ENCODE measurements at regions not wholly inside any gene's neighbourhood (a gene's known extent, or its start where the extent isn't known, plus 50 kb on each side); places are given as distances from the start of the nearest gene placed in this dataset.

GRCh38 chr14:98622208-98623051, 649.6 kb downstream of the BCL11B start:
- DNase-seq, result no peak
- H3K79me2 ChIP-seq (ENCODE audit: insufficient read depth), result no peaks in the 10 kb centered on the region

GRCh38 chr14:98623788-98624415, 648.1 kb downstream of the BCL11B start:
- no peaks in the 10 kb centered on the region for H3K4me1 ChIP-seq (ENCODE audit: insufficient read depth)
- no peaks in the 10 kb centered on the region for H3K27me3 ChIP-seq (replicated peaks; ENCODE audit: insufficient read depth)
- H3K4me3 ChIP-seq, result no peak overlapping the region
- no peaks in the 10 kb centered on the region for H3K79me2 ChIP-seq (ENCODE audit: insufficient read depth)
- no peaks in the 10 kb centered on the region for H3K36me3 ChIP-seq (ENCODE audit: low read depth)
- no peak for DNase-seq
- in situ Hi-C loops (cut with MboI), result no loop called here
- H3K27ac ChIP-seq, result no peak overlapping the region
- TF ChIP-seq EZH2phosphoT487 (IDR thresholded peaks at IDR 0.05; ENCODE audit: insufficient read depth, low read depth) (no peak), EZH2 (IDR thresholded peaks at IDR 0.05; ENCODE audit: insufficient read depth, poor library complexity, severe bottlenecking) (no peak)
- H3K4me2 ChIP-seq (ENCODE audit: unreplicated experiment), result no peak overlapping the region
- H3K9me3 ChIP-seq (ENCODE audit: low read depth), result no peaks in the 10 kb centered on the region
- H3K9ac ChIP-seq, result no peak overlapping the region
- no peaks in the 10 kb centered on the region for H3F3A ChIP-seq (ENCODE audit: insufficient read depth)
- no peaks in the 10 kb centered on the region for H4K20me1 ChIP-seq (ENCODE audit: insufficient read depth)
- WGBS, 2 experiments (ENCODE audit: low coverage in 1 of 2, low lambda C conversion rate in 2 of 2, missing lambda C conversion rate in 2 of 2), result 78 to 82% methylated on average over 14 of the region's 14 CpGs
- no peaks in the 10 kb centered on the region for H3K9me2 ChIP-seq (ENCODE audit: insufficient read depth)
- no peak overlapping the region for H2AFZ ChIP-seq

More at GRCh38 chr14:98622208-98623051, 649.6 kb downstream of the BCL11B start:
- Histone ChIP-seq H3K4me1 (ENCODE audit: insufficient read depth) (no peaks in the 10 kb centered on the region), H3K9me3 (ENCODE audit: low read depth) (peaks cover 4% of the 10 kb centered on the region), H3F3A (ENCODE audit: insufficient read depth) (no peaks in the 10 kb centered on the region), H3K9ac (no peak overlapping the region), H3K4me3 (no peak overlapping the region), H4K20me1 (ENCODE audit: insufficient read depth) (no peaks in the 10 kb centered on the region), H3K4me2 (ENCODE audit: unreplicated experiment) (no peak overlapping the region), H3K36me3 (ENCODE audit: low read depth) (no peaks in the 10 kb centered on the region), H2AFZ (no peak overlapping the region), H3K27me3 (replicated peaks; ENCODE audit: insufficient read depth) (no peaks in the 10 kb centered on the region), H3K9me2 (ENCODE audit: insufficient read depth) (no peaks in the 10 kb centered on the region), H3K27ac (no peak overlapping the region)
- WGBS, 2 experiments (ENCODE audit: low coverage in 1 of 2, low lambda C conversion rate in 2 of 2, missing lambda C conversion rate in 2 of 2), result 32 to 39% methylated on average over 4 of the region's 4 CpGs
- TF ChIP-seq EZH2 (IDR thresholded peaks at IDR 0.05; ENCODE audit: insufficient read depth, poor library complexity, severe bottlenecking), result no peak
- no peak for TF ChIP-seq EZH2phosphoT487 (IDR thresholded peaks at IDR 0.05; ENCODE audit: insufficient read depth, low read depth)
- in situ Hi-C loops (cut with MboI), result no loop called here

- no peak overlapping the region for H3K4me2 ChIP-seq (ENCODE audit: unreplicated experiment)
- no peaks in the 10 kb centered on the region for H3K9me2 ChIP-seq (ENCODE audit: insufficient read depth)
- no peak for DNase-seq
- in situ Hi-C loops (cut with MboI), result no loop called here
- no peaks in the 10 kb centered on the region for H3K36me3 ChIP-seq (ENCODE audit: low read depth)
- no peaks in the 10 kb centered on the region for H4K20me1 ChIP-seq (ENCODE audit: insufficient read depth)
- no peaks in the 10 kb centered on the region for H3K4me1 ChIP-seq (ENCODE audit: insufficient read depth)
- no peak overlapping the region for H2AFZ ChIP-seq
- no peaks in the 10 kb centered on the region for H3K79me2 ChIP-seq (ENCODE audit: insufficient read depth)
- no peak overlapping the region for H3K27ac ChIP-seq
- H3K9ac ChIP-seq, result no peak overlapping the region
- H3K4me3 ChIP-seq, result no peak overlapping the region
- no peaks in the 10 kb centered on the region for H3K9me3 ChIP-seq (ENCODE audit: low read depth)
- WGBS, 2 experiments (ENCODE audit: low coverage in 1 of 2, low lambda C conversion rate in 2 of 2, missing lambda C conversion rate in 2 of 2), result 38 to 46% methylated on average over 5 of the region's 5 CpGs
- no peak for TF ChIP-seq EZH2 (IDR thresholded peaks at IDR 0.05; ENCODE audit: insufficient read depth, poor library complexity, severe bottlenecking)
- no peak for TF ChIP-seq EZH2phosphoT487 (IDR thresholded peaks at IDR 0.05; ENCODE audit: insufficient read depth, low read depth)
- no peaks in the 10 kb centered on the region for H3K27me3 ChIP-seq (replicated peaks; ENCODE audit: insufficient read depth)
- no peaks in the 10 kb centered on the region for H3F3A ChIP-seq (ENCODE audit: insufficient read depth)
Measured at GRCh38 chr14:98633380-98633779, 638.6 kb downstream of the BCL11B start.

GRCh38 chr14:98634043-98634820, 637.8 kb downstream of the BCL11B start:
- H3F3A ChIP-seq (ENCODE audit: insufficient read depth), result no peaks in the 10 kb centered on the region
- H3K4me1 ChIP-seq (ENCODE audit: insufficient read depth), result no peaks in the 10 kb centered on the region
- H3K27me3 ChIP-seq (replicated peaks; ENCODE audit: insufficient read depth), result no peaks in the 10 kb centered on the region
- no peaks in the 10 kb centered on the region for H3K9me3 ChIP-seq (ENCODE audit: low read depth)
- 35 to 39% methylated on average over 6 of the region's 6 CpGs for WGBS, 2 experiments (ENCODE audit: low coverage in 1 of 2, low lambda C conversion rate in 2 of 2, missing lambda C conversion rate in 2 of 2)
- H3K9me2 ChIP-seq (ENCODE audit: insufficient read depth), result no peaks in the 10 kb centered on the region
- TF ChIP-seq EZH2phosphoT487 (IDR thresholded peaks at IDR 0.05; ENCODE audit: insufficient read depth, low read depth) (no peak), EZH2 (IDR thresholded peaks at IDR 0.05; ENCODE audit: insufficient read depth, poor library complexity, severe bottlenecking) (no peak)
- no peaks in the 10 kb centered on the region for H3K79me2 ChIP-seq (ENCODE audit: insufficient read depth)
- no peak for DNase-seq
- H3K36me3 ChIP-seq (ENCODE audit: low read depth), result no peaks in the 10 kb centered on the region
- H3K9ac ChIP-seq, result no peak overlapping the region
- no peak overlapping the region for H2AFZ ChIP-seq
- no peak overlapping the region for H3K4me2 ChIP-seq (ENCODE audit: unreplicated experiment)
- in situ Hi-C loops (cut with MboI), result no loop called here
- no peak overlapping the region for H3K4me3 ChIP-seq
- H3K27ac ChIP-seq, result no peak overlapping the region
- no peaks in the 10 kb centered on the region for H4K20me1 ChIP-seq (ENCODE audit: insufficient read depth)

Measured in GM23248 (cell line).